LNCAP (cell line): ENCODE measurements at regions not wholly inside any gene's neighbourhood (a gene's known extent, or its start where the extent isn't known, plus 50 kb on each side); places are given as distances from the start of the nearest gene placed in this dataset.

Source experiments
- CTCF ChIP-seq: fragments of 450-650 bp; IDR thresholded peaks from 2 replicates; pipeline ENCODE4 v1.5.1; 2017; ENCODE audit warnings: mild to moderate bottlenecking

- no peak for TF ChIP-seq CTCF
These were observed 236.7 kb upstream of the JADE1 start for GRCh38 chr4:128572778-128573241.

GRCh38 chr4:128571747-128572146 is 237.8 kb upstream of the JADE1 start:
- TF ChIP-seq CTCF: no peak

DNA sequence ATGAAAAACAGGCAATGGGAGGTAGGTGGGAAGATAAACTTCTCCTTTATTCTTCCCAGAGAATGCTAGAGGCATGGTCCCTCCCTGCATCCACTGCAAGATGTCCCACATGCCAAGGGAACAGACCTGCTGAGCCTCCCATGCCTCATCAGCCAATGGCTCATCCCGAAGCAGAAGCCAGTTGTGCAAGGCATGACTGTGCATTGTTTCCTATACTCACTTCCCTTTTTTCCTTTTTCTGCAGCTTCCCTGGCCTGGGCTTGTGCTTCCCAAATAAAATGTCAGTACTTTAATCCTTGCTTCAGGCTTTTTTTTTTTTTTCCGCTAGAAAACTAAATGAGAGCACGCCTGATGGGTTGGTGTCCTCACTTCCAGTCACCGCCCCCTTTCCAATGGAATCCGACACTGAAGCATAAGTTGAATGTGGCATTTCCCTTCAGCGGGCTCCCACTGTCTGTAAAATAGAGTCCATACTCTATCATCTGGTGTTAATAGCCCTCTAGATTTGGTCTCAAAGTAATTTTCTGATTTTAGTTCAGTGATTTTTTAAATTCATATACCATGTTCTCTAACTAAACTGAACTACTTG is 239.0 kb upstream of the JADE1 start:
- no peak for TF ChIP-seq CTCF

DNA sequence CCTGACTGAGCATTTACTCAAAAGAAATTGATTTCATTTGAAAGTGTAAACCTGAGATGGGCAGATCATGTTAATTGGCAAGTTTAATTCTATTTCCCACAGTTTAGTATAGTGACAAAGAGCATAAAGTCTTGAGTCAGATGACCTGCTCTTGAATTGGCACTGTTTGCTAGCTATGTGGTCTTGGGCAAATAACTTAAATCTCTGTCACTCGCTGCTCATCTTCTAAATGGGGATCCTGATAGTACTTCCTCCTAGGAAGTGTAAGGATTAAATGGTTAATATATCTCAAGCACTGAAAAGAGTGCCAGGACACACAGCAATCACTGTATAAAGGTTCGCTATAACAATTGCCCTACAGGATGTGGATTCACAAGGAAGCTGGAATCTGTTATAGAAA is 242.8 kb upstream of the JADE1 start:
- no peak for TF ChIP-seq CTCF

DNA sequence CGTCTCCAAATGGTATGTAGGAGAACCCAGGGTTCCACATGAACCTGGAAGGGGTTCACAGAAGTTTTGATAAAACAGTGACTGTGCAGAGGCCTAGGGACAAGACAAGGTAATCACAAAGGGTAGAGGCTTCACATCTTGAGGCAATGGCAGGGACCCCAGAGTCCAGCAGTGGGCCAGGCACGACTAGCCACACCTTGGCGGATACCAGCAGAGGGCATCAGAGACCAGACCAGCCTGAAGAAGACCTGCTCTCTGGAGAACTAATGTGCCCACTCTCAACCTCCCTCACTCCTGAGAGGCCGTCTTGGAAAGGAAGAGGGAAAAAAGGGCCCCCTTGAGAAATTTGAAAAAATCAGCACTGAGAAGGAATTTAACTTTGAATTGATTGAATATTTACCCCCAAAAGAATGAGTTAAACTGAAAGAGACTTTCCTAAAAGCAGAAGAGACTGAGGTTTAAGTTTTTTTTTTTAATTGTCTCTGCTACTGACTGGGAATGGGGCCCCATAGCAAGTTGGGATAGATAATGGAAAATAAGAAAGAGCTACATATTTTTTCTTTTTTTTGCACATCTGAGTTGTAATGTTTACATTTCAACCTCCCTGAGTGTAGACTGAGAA is 243.8 kb upstream of the JADE1 start:
- TF ChIP-seq CTCF: peak; percentile 22; the same call in 1 of the 2 replicates

DNA sequence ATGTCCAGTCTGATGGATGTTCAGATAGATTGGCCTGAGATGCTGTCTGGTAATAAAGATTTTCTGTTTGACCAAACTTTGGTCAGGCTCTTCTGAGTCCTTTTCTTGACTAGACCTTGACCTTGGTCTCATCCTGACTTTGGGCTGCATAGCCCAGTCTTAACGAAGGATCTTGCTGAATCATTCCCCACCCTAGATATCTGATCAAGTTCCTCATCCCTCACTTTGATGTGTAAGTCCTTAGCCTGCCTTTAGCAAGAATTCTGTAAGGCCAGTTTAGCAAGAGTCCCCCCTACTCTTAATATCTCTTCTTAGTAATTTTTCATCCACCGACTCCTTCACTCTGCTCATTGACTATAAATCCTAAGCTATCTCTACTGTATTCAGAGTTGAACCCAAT is 244.4 kb upstream of the JADE1 start:
- no peak for TF ChIP-seq CTCF

DNA sequence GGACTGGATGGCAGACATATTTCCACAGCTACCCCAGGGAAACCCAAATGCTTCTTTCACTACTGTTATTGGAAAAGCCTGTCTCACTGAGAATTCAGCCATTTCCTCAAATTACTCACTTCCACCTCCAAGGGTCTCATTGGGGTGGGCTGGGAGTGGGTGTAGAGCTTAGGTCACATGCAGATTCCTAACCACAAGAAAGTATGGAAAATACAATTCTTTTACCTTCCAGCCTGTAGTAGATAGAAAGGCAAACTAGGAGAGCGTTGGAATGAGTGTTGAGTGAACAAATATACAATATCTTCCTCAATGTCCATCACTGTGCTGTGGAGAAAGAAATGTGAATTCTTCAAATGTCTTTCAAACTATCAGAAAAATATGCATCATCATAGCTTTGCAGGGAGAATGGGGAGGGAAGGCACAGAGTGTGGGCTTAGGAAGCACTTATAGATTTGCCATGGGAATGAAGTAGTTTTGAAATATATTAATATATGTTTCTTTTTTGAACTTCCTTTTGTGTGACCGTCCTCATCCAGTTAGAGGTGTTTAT is 245.3 kb upstream of the JADE1 start:
- no peak for TF ChIP-seq CTCF
